ENCODE measurements at regions not wholly inside any gene's neighbourhood (a gene's known extent, or its start where the extent isn't known, plus 50 kb on each side); places are given as distances from the start of the nearest gene placed in this dataset.

GRCh38 chr9:72464857-72465592 is 56.4 kb upstream of the TMC1 start:
- TF ChIP-seq CTCF (IDR thresholded peaks at IDR 0.05) (no peak), EP300 (IDR thresholded peaks at IDR 0.05; ENCODE audit: borderline replicate concordance in 1 of 2, low read depth in 1 of 2, low read length in 1 of 2) (no peak), RFX5 (IDR thresholded peaks at IDR 0.05; ENCODE audit: low read length) (no peak), SMC3 (IDR thresholded peaks at IDR 0.05; ENCODE audit: low read depth, low read length) (no peak), CHD2 (IDR thresholded peaks at IDR 0.05; ENCODE audit: low read length, partially characterized antibody) (no peak), MAX (IDR thresholded peaks at IDR 0.05; ENCODE audit: low read depth) (no peak)
